HCT116 (cell line): ENCODE measurements at regions not wholly inside any gene's neighbourhood (a gene's known extent, or its start where the extent isn't known, plus 50 kb on each side); places are given as distances from the start of the nearest gene placed in this dataset.

ENCODE experiments used
- ATAC-seq: fragments of 200-7000 bp; cut with Tn5 transposase; 2 replicates; pipeline ENCODE4 v1.9.1; 2020; ENCODE audit warnings: mild to moderate bottlenecking, moderate library complexity
- BruUV-seq: library from RNA; stranded (reverse); fragments of 400-500 nt; replicated peaks from 2 replicates; lab custom pipeline; 2021; lab: Mats Ljungman, UMichigan
- CTCF ChIA-PET: fragments of 300-600 bp; sonication (Branson Sonifier 250); formaldehyde crosslinking; loops from one replicate; lab custom pipeline; 2021; ENCODE audit warnings: antibody characterized with exemption; lab: Charles Lee
- POLR2A ChIA-PET: fragments of 300-600, 350-600 bp; sonication (Branson Sonifier 250); formaldehyde crosslinking; loops from one replicate; lab custom pipeline; 2021; ENCODE audit warnings: antibody characterized with exemption; lab: Charles Lee
- RAD21 ChIA-PET, 2 experiments: fragments of 300-600 bp; sonication (Branson Sonifier 250); formaldehyde crosslinking; loops; one replicate each; lab custom pipeline; 2023; ENCODE audit warnings: low total read pairs in 2 of 2; ENCODE audit not compliant: uncharacterized antibody in 2 of 2, unreplicated experiment in 2 of 2, low non-redundant PET in 1 of 2; lab: Charles Lee
- DNase-seq: peaks from one replicate; pipeline ENCODE4 v3.0.0-alpha.2; 2010; ENCODE audit warnings: low read depth, low spot score
- H2AFZ ChIP-seq: fragments of 200-600 bp; shearing (Covaris generic), sonication (generic); 2 replicates; pipeline ENCODE4 v1.6.1; 2017; ENCODE audit warnings: low read depth, mixed run types, mixed read lengths, antibody characterized with exemption, low read length; ENCODE audit not compliant: poor library complexity, severe bottlenecking
- H3K27ac ChIP-seq: 2 replicates; pipeline ENCODE4 v1.5.1; 2012; ENCODE audit warnings: low read depth, low read length
- H3K27me3 ChIP-seq: fragments of 200-600 bp; sonication (generic); 2 replicates; pipeline ENCODE4 v1.6.1; 2016; ENCODE audit warnings: mixed run types, low read length, mixed read lengths; ENCODE audit not compliant: insufficient read depth
- H3K36me3 ChIP-seq, 2 experiments: fragments of 200-500 bp in 1 of 2; fragments of 200-600 bp in 1 of 2; sonication (Bioruptor generic) in 1 of 2; sonication (generic) in 1 of 2; 2 replicates each; pipeline versions ENCODE4 v1.5.1 to v1.6.1; 2014 to 2016; ENCODE audit warnings: low read length in 2 of 2, inconsistent platforms in 1 of 2, mixed read lengths in 1 of 2, mixed run types in 1 of 2; ENCODE audit not compliant: insufficient read depth in 2 of 2, control insufficient read depth in 1 of 2
- H3K4me1 ChIP-seq, 2 experiments: fragments of 200-600 bp in 1 of 2; sonication (generic) in 1 of 2; 2 replicates each; pipeline versions ENCODE4 v1.5.1 to v1.6.1; 2012 to 2017; ENCODE audit warnings: low read length in 2 of 2, inconsistent platforms in 1 of 2, mild to moderate bottlenecking in 1 of 2, mixed read lengths in 1 of 2, mixed run types in 1 of 2, moderate library complexity in 1 of 2; ENCODE audit not compliant: insufficient read depth in 2 of 2, control insufficient read depth in 1 of 2
- H3K4me2 ChIP-seq: fragments of 200-600 bp; sonication (generic); 2 replicates; pipeline ENCODE4 v1.6.1; 2017; ENCODE audit warnings: mixed run types, low read length, mixed read lengths
- H3K4me3 ChIP-seq, 2 experiments: fragments of 200-600 bp in 1 of 2; sonication (generic) in 1 of 2; replicated peaks in 1 of 2; 2 replicates each; pipeline ENCODE4 v1.5.1; 2011 to 2016; ENCODE audit warnings: low read length in 2 of 2, control low read depth in 1 of 2, low read depth in 1 of 2, mild to moderate bottlenecking in 1 of 2, mixed read lengths in 1 of 2, mixed run types in 1 of 2
- H3K79me2 ChIP-seq: fragments of 200-600 bp; sonication (generic); 2 replicates; pipeline ENCODE4 v1.6.1; 2017; ENCODE audit warnings: mild to moderate bottlenecking, mixed run types, low read length, moderate library complexity, mixed read lengths; ENCODE audit not compliant: insufficient read depth
- H3K9ac ChIP-seq: fragments of 200-600 bp; sonication (generic); 2 replicates; pipeline ENCODE4 v1.6.1; 2016; ENCODE audit warnings: low read length, mixed read lengths
- H3K9me2 ChIP-seq: fragments of 200-600 bp; sonication (generic), shearing (Covaris generic); 2 replicates; pipeline ENCODE4 v1.6.1; 2017; ENCODE audit warnings: mixed run types, mild to moderate bottlenecking, moderate library complexity; ENCODE audit not compliant: insufficient read depth
- H3K9me3 ChIP-seq, 2 experiments: fragments of 200-500 bp in 1 of 2; fragments of 200-600 bp in 1 of 2; sonication (Bioruptor generic) in 1 of 2; sonication (generic) in 1 of 2; 2 replicates each; pipeline ENCODE4 v1.6.1; 2014 to 2017; ENCODE audit warnings: low read length in 2 of 2, mixed read lengths in 2 of 2, inconsistent platforms in 1 of 2, low read depth in 1 of 2, mild to moderate bottlenecking in 1 of 2, mixed run types in 1 of 2, moderate library complexity in 1 of 2; ENCODE audit not compliant: control insufficient read depth in 1 of 2, insufficient read depth in 1 of 2
- H4K20me1 ChIP-seq: fragments of 200-600 bp; sonication (generic), shearing (Covaris generic); 2 replicates; pipeline ENCODE4 v1.6.1; 2017; ENCODE audit warnings: mixed run types, mild to moderate bottlenecking, moderate library complexity; ENCODE audit not compliant: insufficient read depth
- CTCF ChIP-seq, 3 experiments: fragments of 200-600 bp in 1 of 3; sonication (generic) in 1 of 3; IDR thresholded peaks in 2 of 3; conservative IDR thresholded peaks in 1 of 3; 2 replicates each; pipeline ENCODE4 v1.5.1; 2012 to 2017; ENCODE audit warnings: low read depth in 2 of 3, low read length in 2 of 3, antibody characterized with exemption in 1 of 3, borderline replicate concordance in 1 of 3, control low read depth in 1 of 3, mild to moderate bottlenecking in 1 of 3, mixed read lengths in 1 of 3, mixed run types in 1 of 3, moderate library complexity in 1 of 3; ENCODE audit not compliant: insufficient read depth in 1 of 3
- EGR1 ChIP-seq: IDR thresholded peaks from 2 replicates; pipeline ENCODE4 v1.6.1; 2012; ENCODE audit warnings: low read depth
- EZH2phosphoT487 ChIP-seq: fragments of 200-600 bp; IDR thresholded peaks from 2 replicates; pipeline ENCODE4 v1.6.1; 2018; ENCODE audit warnings: antibody characterized with exemption, borderline replicate concordance
- FOSL1 ChIP-seq: IDR thresholded peaks from 2 replicates; pipeline ENCODE4 v1.6.1; 2012; ENCODE audit warnings: low read depth
- POLR2A ChIP-seq: IDR thresholded peaks from 2 replicates; pipeline ENCODE4 v1.7.0; 2011; ENCODE audit warnings: borderline replicate concordance; ENCODE audit not compliant: insufficient read depth, insufficient read length; ENCODE audit errors: extremely low read depth
- POLR2AphosphoS5 ChIP-seq: IDR thresholded peaks from 2 replicates; pipeline ENCODE4 v1.6.1; 2011; ENCODE audit warnings: mild to moderate bottlenecking, low read depth, low read length, moderate library complexity
- REST ChIP-seq: IDR thresholded peaks from 2 replicates; pipeline ENCODE4 v1.6.1; 2012; ENCODE audit warnings: low read depth
- SIN3A ChIP-seq: IDR thresholded peaks from 2 replicates; pipeline ENCODE4 v1.6.1; 2012; ENCODE audit warnings: low read depth
- ZFX ChIP-seq: fragments of 450-650 bp; IDR thresholded peaks from 2 replicates; pipeline ENCODE4 v1.6.1; 2017
- intact Hi-C: fragments of 100-400 bp; cut with micrococcal nuclease; formaldehyde crosslinking; loops from 2 replicates; pipeline ENCODE4 v1.10.0; 2022

- no TSS peak for BruUV-seq
- Histone ChIP-seq H3K36me3 (no peaks in the 10 kb centered on the region), H3K27me3 (peaks cover 59% of the 10 kb centered on the region), H3K4me1 (no peaks in the 10 kb centered on the region), H3K4me3 (no peak overlapping the region), H3K9me2 (no peaks in the 10 kb centered on the region), H2AFZ (no peak overlapping the region), H3K27ac (no peak overlapping the region), H3K9me3 (no peaks in the 10 kb centered on the region), H4K20me1 (no peaks in the 10 kb centered on the region), H3K79me2 (no peaks in the 10 kb centered on the region), H3K4me2 (no peak overlapping the region), H3K9ac (no peak overlapping the region)
- RAD21 ChIA-PET, result no interaction called here
- POLR2A ChIA-PET, result no interaction called here
- CTCF ChIA-PET, result no interaction called here
- ATAC-seq, result no peak
- no peak for DNase-seq
- intact Hi-C loops, result loop anchor here (10.0 kb wide), 2 partner anchors 411 to 519 kb away; no protein-coding TSS in a partner anchor
- TF ChIP-seq EGR1, result no peak
- TF ChIP-seq REST, result no peak
- no peak for TF ChIP-seq FOSL1
- no peak for TF ChIP-seq POLR2AphosphoS5
- no peak for TF ChIP-seq SIN3A
- no peak for TF ChIP-seq ZFX
- TF ChIP-seq EZH2phosphoT487, result no peak
- TF ChIP-seq POLR2A, result no peak
- TF ChIP-seq CTCF (IDR thresholded peaks at IDR 0.05 in 2 of 3, conservative IDR thresholded peaks at IDR 0.05 in 1 of 3; ENCODE audit: borderline replicate concordance in 1 of 3, insufficient read depth in 1 of 3, low read depth in 2 of 3, low read length in 2 of 3), result no peak
Observed at GRCh38 chr2:128745946-128746345, 427.3 kb upstream of the HS6ST1 start.
